Stomach smooth muscle (tissue), 2 donors: ENCODE measurements at regions not wholly inside any gene's neighbourhood (a gene's known extent, or its start where the extent isn't known, plus 50 kb on each side); places are given as distances from the start of the nearest gene placed in this dataset.
"Not testable (repeated sequence)": the region's sequence is repeated elsewhere in the genome, so short reads cannot be mapped to it uniquely, and the experiment has no call there.

Experiments
- H3K27ac ChIP-seq: one replicate; pipeline ENCODE4 v1.7.0; 2013; ENCODE audit warnings: mild to moderate bottlenecking, low read length, inconsistent platforms
- H3K27me3 ChIP-seq, 2 donors: one replicate each; pipeline ENCODE4 v1.7.0; 2013; ENCODE audit warnings: low read length in 2 of 2; ENCODE audit not compliant: insufficient read depth in 2 of 2, control insufficient read depth in 1 of 2
- H3K36me3 ChIP-seq, 2 donors: one replicate each; pipeline ENCODE4 v1.7.0; 2013; ENCODE audit warnings: low read length in 2 of 2; ENCODE audit not compliant: control insufficient read depth in 2 of 2, insufficient read depth in 2 of 2
- H3K4me1 ChIP-seq: one replicate; pipeline ENCODE4 v1.7.0; 2013; ENCODE audit warnings: low read length; ENCODE audit not compliant: control insufficient read depth, insufficient read depth
- H3K4me3 ChIP-seq, 2 donors: one replicate each; pipeline ENCODE4 v1.7.0; 2013; ENCODE audit warnings: low read length in 2 of 2
- H3K9ac ChIP-seq, 2 donors: one replicate each; pipeline ENCODE4 v1.7.0; 2013; ENCODE audit warnings: low read length in 2 of 2, mild to moderate bottlenecking in 1 of 2
- H3K9me3 ChIP-seq, 2 donors: one replicate each; pipeline ENCODE4 v1.7.0; 2013; ENCODE audit warnings: low read length in 2 of 2; ENCODE audit not compliant: control insufficient read depth in 2 of 2
- donor health status: healthy.
- donor health status: Pancreatic carcinoma.

GRCh38 chr13:90945146-90945545, 402.3 kb upstream of the MIR17HG start:
- H3K27me3 ChIP-seq, H3K9ac ChIP-seq, H3K4me1 ChIP-seq, H3K27ac ChIP-seq, H3K36me3 ChIP-seq, H3K9me3 ChIP-seq, H3K4me3 ChIP-seq: not testable (repeated sequence)

- not testable (repeated sequence) for H3K36me3 ChIP-seq, H3K27me3 ChIP-seq, H3K27ac ChIP-seq, H3K9ac ChIP-seq, H3K4me3 ChIP-seq, H3K9me3 ChIP-seq, H3K4me1 ChIP-seq
Measured at GRCh38 chr13:90946125-90946524, 401.4 kb upstream of the MIR17HG start.

DNA sequence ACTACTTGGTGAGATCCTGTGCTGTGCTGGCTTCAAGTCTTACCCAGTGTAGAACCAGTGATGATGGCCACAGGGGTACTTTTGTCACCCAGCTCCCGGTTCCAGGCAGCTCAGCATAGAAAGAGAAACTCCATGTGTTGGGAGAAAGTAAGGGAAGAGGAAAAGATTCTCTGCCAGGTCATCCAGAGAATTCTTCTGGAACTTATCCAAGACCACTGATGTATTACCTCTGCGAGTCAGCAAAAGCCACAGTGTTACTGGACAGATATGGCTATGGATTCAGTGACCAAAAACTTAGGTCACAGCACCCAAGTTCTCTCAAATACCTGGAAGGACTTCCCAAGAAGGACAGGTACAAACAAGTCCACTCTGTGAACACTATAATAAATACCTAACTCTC, 399.5 kb upstream of the MIR17HG start:
- H3K27ac ChIP-seq, result no peak overlapping the region
- no peak overlapping the region for H3K9ac ChIP-seq
- no peaks in the 10 kb centered on the region for H3K27me3 ChIP-seq
- no peak overlapping the region for H3K4me3 ChIP-seq
- H3K36me3 ChIP-seq, result no peaks in the 10 kb centered on the region
- H3K4me1 ChIP-seq, result no peaks in the 10 kb centered on the region
- H3K9me3 ChIP-seq, result no peaks in the 10 kb centered on the region

DNA sequence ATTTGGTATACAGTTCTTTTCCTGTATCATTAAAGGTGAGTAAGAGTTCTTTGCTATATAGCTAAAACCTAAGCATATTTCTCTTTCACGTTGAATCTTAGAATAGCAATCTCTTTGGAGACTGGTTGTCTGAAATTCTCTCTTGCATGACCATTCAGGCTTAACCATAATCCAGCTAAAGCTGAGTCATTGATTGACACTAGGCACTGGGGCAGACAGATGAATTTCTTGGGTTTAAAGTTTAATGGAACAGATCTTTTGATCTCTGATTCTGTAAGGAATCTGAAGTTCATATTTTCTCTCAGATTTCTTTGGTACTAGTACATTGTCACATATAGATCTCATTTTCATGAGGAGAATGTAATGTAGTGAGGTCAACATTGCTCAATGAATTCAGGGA, 397.3 kb upstream of the MIR17HG start:
- H3K4me3 ChIP-seq, result no peak overlapping the region
- H3K27ac ChIP-seq, result no peak overlapping the region
- no peak overlapping the region for H3K9ac ChIP-seq
- H3K27me3 ChIP-seq, result no peaks in the 10 kb centered on the region
- no peaks in the 10 kb centered on the region for H3K36me3 ChIP-seq
- no peaks in the 10 kb centered on the region for H3K9me3 ChIP-seq
- H3K4me1 ChIP-seq, result no peaks in the 10 kb centered on the region

DNA sequence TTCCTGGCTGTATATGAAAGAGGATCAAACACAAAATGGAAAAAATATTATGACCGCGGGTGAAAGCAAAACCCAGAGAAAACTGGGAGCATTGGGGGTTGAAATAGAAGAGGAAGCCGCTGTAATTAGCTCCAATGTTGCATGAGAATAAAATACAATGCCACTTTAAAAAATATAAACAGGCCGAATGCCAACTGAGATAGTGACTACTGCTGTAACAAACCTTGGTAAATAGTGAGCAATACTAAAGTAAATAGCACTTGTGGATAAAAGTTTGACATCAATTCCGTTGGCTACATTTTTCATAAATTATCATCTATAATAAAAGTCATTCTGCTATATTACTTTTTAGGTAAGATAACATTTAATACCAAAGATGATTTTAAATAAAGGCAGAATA, 395.8 kb upstream of the MIR17HG start:
- H3K9ac ChIP-seq, result no peak overlapping the region
- H3K36me3 ChIP-seq, result no peaks in the 10 kb centered on the region
- H3K27me3 ChIP-seq, result no peaks in the 10 kb centered on the region
- no peak overlapping the region for H3K4me3 ChIP-seq
- H3K27ac ChIP-seq, result no peak overlapping the region
- H3K4me1 ChIP-seq, result no peaks in the 10 kb centered on the region
- H3K9me3 ChIP-seq, result no peaks in the 10 kb centered on the region

DNA sequence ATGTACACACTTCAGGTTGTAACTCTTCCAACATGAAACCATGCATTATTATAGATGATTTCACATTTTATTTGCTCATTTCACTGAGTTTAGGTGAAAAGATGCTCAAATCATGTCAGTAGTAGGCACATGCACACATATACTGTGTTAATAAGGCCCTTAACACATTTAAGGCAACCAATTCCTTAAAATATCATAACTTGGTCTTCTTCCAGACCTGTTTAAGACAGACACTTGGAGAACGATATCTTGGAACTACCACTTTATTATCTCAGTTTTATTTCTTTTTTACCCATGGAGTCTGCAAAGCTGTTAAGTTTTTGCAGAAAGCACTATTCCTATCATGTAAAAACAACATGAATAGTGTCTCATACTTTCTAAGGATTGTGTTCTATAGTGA, 395.2 kb upstream of the MIR17HG start:
- H3K9ac ChIP-seq, result no peak overlapping the region
- no peaks in the 10 kb centered on the region for H3K27me3 ChIP-seq
- no peak overlapping the region for H3K27ac ChIP-seq
- H3K36me3 ChIP-seq, result no peaks in the 10 kb centered on the region
- H3K9me3 ChIP-seq, result no peaks in the 10 kb centered on the region
- H3K4me1 ChIP-seq, result no peaks in the 10 kb centered on the region
- H3K4me3 ChIP-seq, result no peak overlapping the region

DNA sequence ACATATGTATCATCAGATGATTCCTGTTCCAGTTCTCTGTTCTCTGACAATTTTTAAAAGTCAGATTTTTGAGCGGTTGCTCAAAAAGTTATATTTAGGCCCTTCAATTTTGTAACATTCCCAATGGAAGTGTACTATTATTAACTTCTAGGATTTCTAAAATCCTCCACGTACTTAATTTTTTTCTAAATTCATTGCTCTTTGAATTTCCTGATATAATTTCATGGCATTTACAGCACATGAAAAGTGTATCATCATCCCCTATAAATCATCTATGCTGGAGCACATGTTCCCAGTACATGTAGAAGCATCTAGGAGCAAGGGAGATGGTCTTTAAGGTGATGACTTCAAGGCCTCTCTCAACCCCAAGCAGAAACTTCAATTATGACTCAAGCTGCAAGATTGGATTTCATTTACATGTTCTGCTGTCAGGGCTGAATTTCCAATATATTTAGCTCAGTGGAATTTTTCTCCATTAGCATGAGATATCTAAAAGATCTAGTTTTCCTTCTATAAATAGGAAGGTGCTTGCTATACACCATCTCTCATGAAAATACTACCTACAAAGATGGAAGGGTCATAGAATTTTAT, 392.8 kb upstream of the MIR17HG start:
- no peaks in the 10 kb centered on the region for H3K27me3 ChIP-seq
- no peaks in the 10 kb centered on the region for H3K9me3 ChIP-seq
- no peaks in the 10 kb centered on the region for H3K36me3 ChIP-seq
- H3K9ac ChIP-seq, result no peak overlapping the region
- no peaks in the 10 kb centered on the region for H3K4me1 ChIP-seq
- H3K4me3 ChIP-seq, result no peak overlapping the region
- H3K27ac ChIP-seq, result no peak overlapping the region

- Histone ChIP-seq H3K4me1 (no peaks in the 10 kb centered on the region), H3K27ac (no peak overlapping the region), H3K27me3 (no peaks in the 10 kb centered on the region), H3K9me3 (no peaks in the 10 kb centered on the region), H3K9ac (no peak overlapping the region), H3K4me3 (no peak overlapping the region), H3K36me3 (no peaks in the 10 kb centered on the region)
Measured at GRCh38 chr13:90956031-90956430, 391.5 kb upstream of the MIR17HG start.

DNA sequence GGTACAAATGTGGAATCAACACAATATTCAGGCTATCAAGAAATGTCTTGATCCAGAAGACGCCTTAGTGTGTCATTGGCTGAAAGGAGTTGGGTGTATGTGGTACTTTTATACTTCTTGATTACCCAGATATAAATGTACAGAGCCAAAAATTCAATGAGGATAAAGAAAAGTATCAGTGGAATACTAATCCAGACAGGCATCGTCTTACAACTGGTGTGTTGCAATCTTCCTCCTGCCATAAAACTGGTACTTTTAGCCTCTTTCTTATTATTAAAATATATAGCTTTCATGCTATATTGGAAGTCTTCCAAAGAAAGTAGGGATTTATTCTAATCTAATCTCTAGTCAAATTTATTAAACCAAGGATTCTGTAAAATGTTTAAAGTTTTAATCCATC, 388.6 kb upstream of the MIR17HG start:
- H3K9me3 ChIP-seq, result no peaks in the 10 kb centered on the region
- H3K36me3 ChIP-seq, result no peaks in the 10 kb centered on the region
- H3K4me3 ChIP-seq, result no peak overlapping the region
- no peaks in the 10 kb centered on the region for H3K4me1 ChIP-seq
- no peak overlapping the region for H3K27ac ChIP-seq
- H3K27me3 ChIP-seq, result no peaks in the 10 kb centered on the region
- H3K9ac ChIP-seq, result no peak overlapping the region

DNA sequence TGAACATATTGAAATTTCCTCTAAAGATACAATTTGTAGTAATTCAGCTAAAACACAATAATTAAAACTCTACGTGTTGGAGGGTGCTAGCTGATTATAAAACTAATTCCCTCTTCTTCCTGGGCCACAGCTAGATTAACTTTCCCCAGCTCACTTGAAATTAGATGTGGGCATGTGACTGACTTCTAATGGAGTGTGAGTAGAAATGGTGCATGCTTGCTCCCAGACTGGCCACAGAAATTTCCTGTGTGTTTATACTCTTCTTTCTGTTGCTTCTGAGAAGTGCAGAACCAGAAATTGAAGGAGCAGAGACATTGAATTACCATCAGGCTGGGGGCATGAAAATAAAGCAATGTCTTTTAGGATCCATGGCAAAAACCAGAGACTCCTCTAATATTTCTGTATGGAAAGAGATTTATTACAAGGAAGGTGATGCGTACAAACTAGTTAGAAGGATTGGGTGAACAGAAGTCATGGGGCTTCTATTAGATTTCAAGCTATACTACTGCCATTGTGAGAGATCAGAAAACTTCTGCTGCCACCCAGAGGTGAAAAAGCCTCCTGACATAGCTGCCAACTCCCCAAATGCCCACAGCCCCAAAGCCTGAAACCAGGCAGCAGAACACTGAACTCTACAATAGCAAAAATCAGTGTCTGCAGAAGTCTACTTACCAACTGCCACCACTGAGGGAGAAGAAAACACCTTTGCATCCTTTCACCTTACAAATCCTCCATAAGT, 379.2 kb upstream of the MIR17HG start:
- Histone ChIP-seq H3K36me3 (no peaks in the 10 kb centered on the region), H3K9ac (peak overlapping the region in 1 of 2 donors; percentile 24), H3K4me3 (no peak overlapping the region), H3K4me1 (no peaks in the 10 kb centered on the region), H3K27ac (no peak overlapping the region), H3K9me3 (no peaks in the 10 kb centered on the region), H3K27me3 (no peaks in the 10 kb centered on the region)

DNA sequence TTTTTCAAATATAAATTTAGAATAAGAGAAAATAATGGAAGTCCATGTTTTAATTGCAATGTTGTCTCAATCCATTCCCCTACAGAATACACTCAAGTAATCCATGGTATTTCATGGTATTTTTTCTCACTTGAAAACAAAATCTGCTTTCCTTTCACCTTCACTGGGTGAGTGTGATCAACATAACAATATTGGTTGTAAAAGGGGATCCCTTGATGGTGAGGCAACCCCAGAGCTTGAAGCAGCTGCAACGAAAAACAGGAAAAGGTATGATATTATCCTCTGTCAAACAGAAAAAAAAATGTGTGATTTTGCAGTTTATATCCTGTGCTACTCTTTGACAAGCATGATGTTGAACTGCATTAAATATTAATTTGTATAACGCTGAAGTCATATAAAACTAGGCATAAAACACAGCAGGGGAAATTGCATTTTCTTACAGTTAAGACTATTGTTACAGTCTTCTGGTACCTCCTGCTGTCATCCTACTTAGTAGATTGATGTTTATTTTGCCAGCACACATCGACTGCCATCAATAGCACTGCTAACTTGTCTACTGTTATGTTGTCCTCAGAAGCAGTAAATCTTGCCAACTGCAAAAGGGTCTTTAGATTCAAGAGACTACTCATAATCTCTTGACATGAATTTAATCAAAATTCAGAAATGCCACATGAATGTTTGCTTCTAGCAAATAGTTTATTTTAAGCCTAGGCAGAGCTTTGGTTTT, 373.1 kb upstream of the MIR17HG start:
- H3K4me3 ChIP-seq, result no peak overlapping the region
- H3K27me3 ChIP-seq, result no peaks in the 10 kb centered on the region
- H3K27ac ChIP-seq, result no peak overlapping the region
- H3K9ac ChIP-seq, result no peak overlapping the region
- H3K4me1 ChIP-seq, result no peaks in the 10 kb centered on the region
- H3K9me3 ChIP-seq, result no peaks in the 10 kb centered on the region
- H3K36me3 ChIP-seq, result no peaks in the 10 kb centered on the region
